Neural cell (in vitro differentiated cells): ENCODE measurements at regions not wholly inside any gene's neighbourhood (a gene's known extent, or its start where the extent isn't known, plus 50 kb on each side); places are given as distances from the start of the nearest gene placed in this dataset.

Experiments used
- H2AFZ ChIP-seq: fragments of 200-600, 300-800 bp; sonication (generic), shearing (Covaris generic); 2 replicates; pipeline ENCODE4 v1.6.0; 2014; ENCODE audit warnings: low read depth, mild to moderate bottlenecking, antibody characterized with exemption, low read length, moderate library complexity
- H3F3A ChIP-seq: fragments of 200-600 bp; shearing (Covaris generic); 2 replicates; pipeline ENCODE4 v1.6.1; 2016; ENCODE audit warnings: mild to moderate bottlenecking, moderate library complexity, mixed read lengths, antibody characterized with exemption, low read length; ENCODE audit not compliant: insufficient read depth, poor library complexity, severe bottlenecking
- H3K27ac ChIP-seq: fragments of 200-600, 300-800 bp; sonication (generic), shearing (Covaris generic); 2 replicates; pipeline ENCODE4 v1.5.1; 2014; ENCODE audit warnings: mild to moderate bottlenecking, low read length, moderate library complexity
- H3K27me3 ChIP-seq: fragments of 300-800, 200-600 bp; sonication (generic), shearing (Covaris generic); 2 replicates; pipeline ENCODE4 v1.6.0; 2014; ENCODE audit warnings: mild to moderate bottlenecking, low read depth, low read length, moderate library complexity; ENCODE audit not compliant: insufficient read depth
- H3K36me3 ChIP-seq: fragments of 300-800, 200-600 bp; sonication (generic), shearing (Covaris generic); 2 replicates; pipeline ENCODE4 v1.5.1; 2014; ENCODE audit warnings: mild to moderate bottlenecking, antibody characterized with exemption, low read length, moderate library complexity; ENCODE audit not compliant: insufficient read depth
- H3K4me2 ChIP-seq: fragments of 300-800, 200-600 bp; sonication (generic), shearing (Covaris generic); 2 replicates; pipeline ENCODE4 v1.6.0; 2014; ENCODE audit warnings: mild to moderate bottlenecking, low read length
- H3K4me3 ChIP-seq: fragments of 300-800, 200-600 bp; sonication (generic), shearing (Covaris generic); 2 replicates; pipeline ENCODE4 v1.5.1; 2014; ENCODE audit warnings: mild to moderate bottlenecking, low read length, moderate library complexity
- H3K79me2 ChIP-seq: fragments of 200-600 bp; shearing (Covaris generic); replicated peaks from 2 replicates; pipeline ENCODE4 v1.6.0; 2014; ENCODE audit warnings: mild to moderate bottlenecking, low read length, moderate library complexity; ENCODE audit not compliant: insufficient read depth
- H3K9ac ChIP-seq: fragments of 300-800, 200-600 bp; sonication (generic), shearing (Covaris generic); 2 replicates; pipeline ENCODE4 v1.6.1; 2016; ENCODE audit warnings: mild to moderate bottlenecking, low read length, mixed read lengths
- H3K9me2 ChIP-seq: fragments of 200-600 bp; shearing (Covaris generic); 2 replicates; pipeline ENCODE4 v1.6.1; 2016; ENCODE audit warnings: mild to moderate bottlenecking, low read length, mixed read lengths; ENCODE audit not compliant: insufficient read depth
- H3K9me3 ChIP-seq: fragments of 200-600, 300-800 bp; sonication (generic), shearing (Covaris generic); 2 replicates; pipeline ENCODE4 v1.6.1; 2016; ENCODE audit warnings: mild to moderate bottlenecking, mixed run types, low read length, moderate library complexity, mixed read lengths
- H4K20me1 ChIP-seq: fragments of 200-600 bp; shearing (Covaris generic); 2 replicates; pipeline ENCODE4 v1.6.1; 2016; ENCODE audit warnings: mild to moderate bottlenecking, mixed run types; ENCODE audit not compliant: insufficient read depth
- EP300 ChIP-seq: fragments of 450-650 bp; conservative IDR thresholded peaks from 2 replicates; pipeline ENCODE4 v1.6.1; 2014; ENCODE audit warnings: antibody characterized with exemption, mild to moderate bottlenecking, moderate library complexity; ENCODE audit not compliant: poor library complexity, severe bottlenecking
- EZH2 ChIP-seq: fragments of 200-600, 300-800 bp; shearing (Covaris generic), sonication (generic); IDR thresholded peaks from 2 replicates; pipeline ENCODE4 v1.6.1; 2014; ENCODE audit warnings: antibody characterized with exemption, low read length, borderline replicate concordance, mild to moderate bottlenecking; ENCODE audit not compliant: insufficient read depth, poor library complexity, severe bottlenecking
- MXI1 ChIP-seq: fragments of 450-650 bp; conservative IDR thresholded peaks from 2 replicates; pipeline ENCODE4 v1.6.1; 2014; ENCODE audit warnings: antibody characterized with exemption, mild to moderate bottlenecking; ENCODE audit not compliant: poor library complexity, severe bottlenecking
- POLR2AphosphoS5 ChIP-seq: IDR thresholded peaks from 2 replicates; pipeline ENCODE4 v1.6.1; 2012
- RAD21 ChIP-seq: fragments of 450-650 bp; conservative IDR thresholded peaks from 2 replicates; pipeline ENCODE4 v1.6.1; 2014; ENCODE audit warnings: antibody characterized with exemption, mild to moderate bottlenecking, moderate library complexity
- SMC3 ChIP-seq: fragments of 450-650 bp; conservative IDR thresholded peaks from 2 replicates; pipeline ENCODE4 v1.6.1; 2014; ENCODE audit warnings: antibody characterized with exemption, mild to moderate bottlenecking, moderate library complexity; ENCODE audit not compliant: poor library complexity
- TAF1 ChIP-seq: IDR thresholded peaks from 2 replicates; pipeline ENCODE4 v1.6.1; 2012; ENCODE audit warnings: low read depth
- TF ChIP-seq, protein P1 (sequence below): IDR thresholded peaks from 2 replicates; pipeline ENCODE4 v1.6.1; 2012; ENCODE audit warnings: borderline replicate concordance
- TF ChIP-seq, protein P2 (sequence below): fragments of 450-650 bp; IDR thresholded peaks from 2 replicates; pipeline ENCODE4 v1.5.1; 2014; ENCODE audit warnings: antibody characterized with exemption, mild to moderate bottlenecking, moderate library complexity; ENCODE audit not compliant: poor library complexity, severe bottlenecking

DNA sequence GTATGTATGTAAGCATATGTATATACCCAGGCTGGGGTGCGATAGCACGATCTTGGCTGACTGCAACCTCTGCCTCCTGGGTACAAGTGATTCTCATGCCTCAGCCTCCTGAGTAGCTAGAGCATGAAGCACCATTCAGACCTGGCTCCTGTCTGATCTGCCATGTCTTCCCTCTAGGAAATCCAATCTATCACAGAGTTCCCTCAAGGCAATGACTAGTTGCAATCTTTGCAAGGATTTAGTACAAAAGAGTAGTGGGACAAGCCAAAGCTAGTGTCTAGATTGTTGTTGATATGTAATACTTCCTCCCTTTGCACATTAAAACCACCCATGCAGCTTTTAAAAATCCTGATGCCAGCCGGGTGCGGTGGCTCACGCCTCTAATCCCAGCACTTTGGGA lies 60.5 kb upstream of the PRKAR2B start:
- no peak overlapping the region for H3K4me2 ChIP-seq
- no peaks in the 10 kb centered on the region for H3K27me3 ChIP-seq
- H4K20me1 ChIP-seq: no peaks in the 10 kb centered on the region
- H3K79me2 ChIP-seq: no peaks in the 10 kb centered on the region
- H3K9me2 ChIP-seq: no peaks in the 10 kb centered on the region
- H3K27ac ChIP-seq: no peak overlapping the region
- no peak overlapping the region for H3K9ac ChIP-seq
- no peaks in the 10 kb centered on the region for H3K9me3 ChIP-seq
- H3K4me3 ChIP-seq: no peak overlapping the region
- H3K36me3 ChIP-seq: no peaks in the 10 kb centered on the region
- TF ChIP-seq MXI1: no peak
- no peak for TF ChIP-seq EZH2
- TF ChIP-seq POLR2AphosphoS5: no peak
- TF ChIP-seq EP300: no peak
- no peak for TF ChIP-seq RAD21
- TF ChIP-seq SMC3: no peak
- TF ChIP-seq TAF1: no peak
- TF ChIP-seq, protein P1, sequence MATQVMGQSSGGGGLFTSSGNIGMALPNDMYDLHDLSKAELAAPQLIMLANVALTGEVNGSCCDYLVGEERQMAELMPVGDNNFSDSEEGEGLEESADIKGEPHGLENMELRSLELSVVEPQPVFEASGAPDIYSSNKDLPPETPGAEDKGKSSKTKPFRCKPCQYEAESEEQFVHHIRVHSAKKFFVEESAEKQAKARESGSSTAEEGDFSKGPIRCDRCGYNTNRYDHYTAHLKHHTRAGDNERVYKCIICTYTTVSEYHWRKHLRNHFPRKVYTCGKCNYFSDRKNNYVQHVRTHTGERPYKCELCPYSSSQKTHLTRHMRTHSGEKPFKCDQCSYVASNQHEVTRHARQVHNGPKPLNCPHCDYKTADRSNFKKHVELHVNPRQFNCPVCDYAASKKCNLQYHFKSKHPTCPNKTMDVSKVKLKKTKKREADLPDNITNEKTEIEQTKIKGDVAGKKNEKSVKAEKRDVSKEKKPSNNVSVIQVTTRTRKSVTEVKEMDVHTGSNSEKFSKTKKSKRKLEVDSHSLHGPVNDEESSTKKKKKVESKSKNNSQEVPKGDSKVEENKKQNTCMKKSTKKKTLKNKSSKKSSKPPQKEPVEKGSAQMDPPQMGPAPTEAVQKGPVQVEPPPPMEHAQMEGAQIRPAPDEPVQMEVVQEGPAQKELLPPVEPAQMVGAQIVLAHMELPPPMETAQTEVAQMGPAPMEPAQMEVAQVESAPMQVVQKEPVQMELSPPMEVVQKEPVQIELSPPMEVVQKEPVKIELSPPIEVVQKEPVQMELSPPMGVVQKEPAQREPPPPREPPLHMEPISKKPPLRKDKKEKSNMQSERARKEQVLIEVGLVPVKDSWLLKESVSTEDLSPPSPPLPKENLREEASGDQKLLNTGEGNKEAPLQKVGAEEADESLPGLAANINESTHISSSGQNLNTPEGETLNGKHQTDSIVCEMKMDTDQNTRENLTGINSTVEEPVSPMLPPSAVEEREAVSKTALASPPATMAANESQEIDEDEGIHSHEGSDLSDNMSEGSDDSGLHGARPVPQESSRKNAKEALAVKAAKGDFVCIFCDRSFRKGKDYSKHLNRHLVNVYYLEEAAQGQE: no peak
- TF ChIP-seq, protein P2, sequence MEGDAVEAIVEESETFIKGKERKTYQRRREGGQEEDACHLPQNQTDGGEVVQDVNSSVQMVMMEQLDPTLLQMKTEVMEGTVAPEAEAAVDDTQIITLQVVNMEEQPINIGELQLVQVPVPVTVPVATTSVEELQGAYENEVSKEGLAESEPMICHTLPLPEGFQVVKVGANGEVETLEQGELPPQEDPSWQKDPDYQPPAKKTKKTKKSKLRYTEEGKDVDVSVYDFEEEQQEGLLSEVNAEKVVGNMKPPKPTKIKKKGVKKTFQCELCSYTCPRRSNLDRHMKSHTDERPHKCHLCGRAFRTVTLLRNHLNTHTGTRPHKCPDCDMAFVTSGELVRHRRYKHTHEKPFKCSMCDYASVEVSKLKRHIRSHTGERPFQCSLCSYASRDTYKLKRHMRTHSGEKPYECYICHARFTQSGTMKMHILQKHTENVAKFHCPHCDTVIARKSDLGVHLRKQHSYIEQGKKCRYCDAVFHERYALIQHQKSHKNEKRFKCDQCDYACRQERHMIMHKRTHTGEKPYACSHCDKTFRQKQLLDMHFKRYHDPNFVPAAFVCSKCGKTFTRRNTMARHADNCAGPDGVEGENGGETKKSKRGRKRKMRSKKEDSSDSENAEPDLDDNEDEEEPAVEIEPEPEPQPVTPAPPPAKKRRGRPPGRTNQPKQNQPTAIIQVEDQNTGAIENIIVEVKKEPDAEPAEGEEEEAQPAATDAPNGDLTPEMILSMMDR: no peak
- H3F3A ChIP-seq: no peaks in the 10 kb centered on the region
- no peak overlapping the region for H2AFZ ChIP-seq

DNA sequence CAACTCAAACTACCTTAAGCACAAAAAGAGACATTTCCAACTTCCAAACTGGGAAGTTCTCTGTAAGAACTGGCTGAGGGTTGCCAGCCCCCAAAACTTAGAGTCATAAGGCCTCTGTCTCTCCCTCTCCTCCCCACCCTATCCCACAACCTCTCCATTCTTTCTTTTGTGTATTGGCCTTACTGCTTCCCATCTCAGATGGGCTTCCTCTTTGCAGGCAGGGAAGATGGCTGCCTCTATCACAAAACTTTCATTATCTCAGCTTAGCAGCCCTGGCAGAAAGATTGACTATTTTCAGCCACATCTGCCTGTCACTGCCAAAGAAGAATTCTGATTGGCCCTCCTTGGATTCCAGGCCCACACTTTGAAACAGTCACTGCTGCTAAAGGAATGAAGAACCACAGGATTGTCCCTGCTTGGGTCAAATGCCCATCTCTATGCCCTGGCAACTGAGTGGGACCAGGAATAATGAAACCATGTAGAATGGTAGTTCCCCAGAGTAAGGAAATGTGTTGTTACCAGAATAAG lies 58.0 kb upstream of the PRKAR2B start:
- no peaks in the 10 kb centered on the region for H3K79me2 ChIP-seq
- H2AFZ ChIP-seq: no peak overlapping the region
- no peaks in the 10 kb centered on the region for H3K27me3 ChIP-seq

More for the DNA sequence above, 58.0 kb upstream of the PRKAR2B start:
- H3K9me2 ChIP-seq: no peaks in the 10 kb centered on the region
- no peaks in the 10 kb centered on the region for H3K9me3 ChIP-seq
- no peak overlapping the region for H3K9ac ChIP-seq
- H3K27ac ChIP-seq: no peak overlapping the region
- H3K36me3 ChIP-seq: no peaks in the 10 kb centered on the region
- no peak for TF ChIP-seq MXI1
- TF ChIP-seq, protein P1: no peak
- TF ChIP-seq TAF1: no peak
- no peak for TF ChIP-seq SMC3
- no peak for TF ChIP-seq EZH2
- no peak for TF ChIP-seq POLR2AphosphoS5
- H3F3A ChIP-seq: no peaks in the 10 kb centered on the region
- H4K20me1 ChIP-seq: no peaks in the 10 kb centered on the region
- H3K4me2 ChIP-seq: no peak overlapping the region
- H3K4me3 ChIP-seq: no peak overlapping the region
